HG03469 (cell line): ENCODE measurements at regions not wholly inside any gene's neighbourhood (a gene's known extent, or its start where the extent isn't known, plus 50 kb on each side); places are given as distances from the start of the nearest gene placed in this dataset.
"Not testable (repeated sequence)": the region's sequence is repeated elsewhere in the genome, so short reads cannot be mapped to it uniquely, and the experiment has no call there.

Source experiments
- ATAC-seq: cut with Tn5 transposase; IDR thresholded peaks from one replicate; pipeline ENCODE4 v1.9.1; 2021; ENCODE audit warnings: mild to moderate bottlenecking, moderate library complexity, moderate number of reproducible peaks; ENCODE audit not compliant: unreplicated experiment

DNA sequence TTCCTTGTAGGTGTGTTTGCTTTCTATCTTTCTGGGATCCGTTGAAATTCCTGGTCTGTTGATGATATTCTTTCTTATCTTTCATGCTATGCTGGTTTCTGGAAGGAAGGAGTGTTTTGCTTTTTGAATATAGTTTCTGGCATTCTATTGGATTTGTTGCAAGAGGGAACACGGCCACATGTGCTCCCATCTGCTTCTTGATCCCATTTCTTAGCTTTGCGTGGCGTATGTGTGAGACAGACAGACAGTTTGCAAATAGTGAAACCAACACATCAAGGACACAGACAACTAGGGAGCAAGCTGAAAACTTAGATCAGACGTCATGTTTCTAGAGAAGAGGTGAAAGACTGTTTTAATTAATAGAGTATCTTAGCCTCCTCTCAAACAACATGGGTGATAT, 261.9 kb upstream of the PUDP start:
- no peak for ATAC-seq

DNA sequence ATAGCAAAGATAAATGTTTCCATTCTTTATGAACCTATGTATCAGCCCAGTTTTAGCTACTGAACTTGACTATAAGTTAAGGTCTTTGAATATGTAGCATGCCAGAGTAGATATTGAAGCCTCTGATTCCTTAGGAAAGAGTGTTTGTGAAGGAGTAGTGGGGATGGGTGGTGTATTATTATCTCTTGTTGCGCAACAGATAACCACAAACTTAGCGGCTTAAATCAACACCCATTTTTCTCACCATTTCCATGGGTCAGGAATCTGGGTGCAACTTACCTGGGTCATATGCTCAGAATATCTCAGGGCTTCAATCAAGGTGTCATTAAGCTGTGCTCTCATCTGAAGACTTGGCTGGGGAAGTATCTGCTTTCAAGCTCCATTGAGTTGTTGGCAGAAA, 251.4 kb upstream of the PUDP start:
- ATAC-seq: no peak

DNA sequence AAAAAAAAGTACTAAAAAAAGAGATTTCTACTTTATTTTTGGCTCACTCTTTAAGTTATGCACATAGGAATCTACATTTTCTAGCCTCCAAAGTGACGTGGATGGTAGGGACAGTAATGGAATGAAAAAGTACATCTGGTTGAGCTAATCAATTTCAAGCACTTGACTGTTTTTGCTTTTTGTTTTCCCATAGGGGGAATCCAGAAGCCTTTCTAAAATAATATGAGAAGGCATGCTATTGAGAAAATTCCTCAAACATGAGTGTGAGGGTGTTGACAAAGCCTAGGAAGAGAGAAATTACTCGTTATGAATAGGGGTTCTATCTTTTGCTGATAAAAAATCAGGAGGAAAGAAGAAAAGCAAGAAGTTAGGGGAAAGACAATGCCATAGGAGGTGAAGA, 242.5 kb upstream of the PUDP start:
- ATAC-seq: no peak

DNA sequence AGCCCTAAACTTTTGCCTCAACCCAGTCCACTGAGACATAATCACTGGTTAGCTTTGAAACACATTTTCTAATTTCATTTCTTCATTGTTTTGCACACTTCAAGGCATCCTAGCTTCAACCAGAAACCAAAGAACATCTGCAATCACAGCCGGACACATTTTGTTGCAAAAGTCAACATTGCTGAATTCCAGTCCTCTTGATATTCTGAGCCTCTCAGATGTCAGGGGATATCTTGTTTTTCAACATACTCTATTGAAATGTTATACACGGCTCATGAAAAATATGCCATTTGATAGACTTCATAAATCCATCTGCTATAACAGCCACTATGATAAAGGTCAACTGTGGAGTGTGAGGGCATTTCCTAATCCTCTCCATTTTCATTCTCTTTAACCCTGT, 241.6 kb upstream of the PUDP start:
- ATAC-seq: no peak

DNA sequence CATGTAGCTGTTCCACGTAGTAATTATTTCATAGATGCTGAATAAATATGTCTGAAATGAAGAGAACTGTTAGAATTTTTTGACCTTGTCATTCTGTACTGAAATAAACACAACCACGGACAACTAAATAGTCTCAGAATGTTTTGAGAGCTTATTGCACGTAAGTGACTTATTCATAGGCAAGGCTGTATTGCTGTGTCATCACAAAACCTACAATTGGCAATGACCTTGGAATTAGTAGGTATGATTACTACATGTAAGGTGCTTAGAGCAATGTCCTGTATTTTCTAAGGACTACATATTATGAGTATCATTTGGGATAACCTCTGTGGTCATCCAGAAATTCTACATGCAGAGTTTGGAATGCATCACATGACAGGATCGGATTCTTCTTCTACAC, 237.2 kb upstream of the PUDP start:
- ATAC-seq: no peak

DNA sequence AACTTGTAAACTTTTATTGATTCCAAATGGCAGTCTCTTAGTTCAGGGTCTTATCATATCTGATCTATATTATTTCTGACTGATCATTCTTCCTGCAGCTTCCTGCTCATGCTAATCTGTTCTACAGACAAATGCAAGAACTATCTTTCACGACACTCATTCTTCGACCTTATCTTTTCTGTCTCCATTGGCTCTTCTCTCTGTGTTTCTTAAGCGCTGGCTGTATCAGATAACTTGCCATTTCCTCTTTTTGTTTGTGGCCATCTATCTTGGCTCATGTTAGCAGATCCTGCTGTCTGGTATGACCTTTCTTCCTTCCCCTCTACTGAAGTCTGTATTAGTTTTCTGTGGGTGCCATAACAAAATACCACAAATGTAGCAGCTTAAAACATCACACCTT, 230.5 kb upstream of the PUDP start:
- no peak for ATAC-seq

DNA sequence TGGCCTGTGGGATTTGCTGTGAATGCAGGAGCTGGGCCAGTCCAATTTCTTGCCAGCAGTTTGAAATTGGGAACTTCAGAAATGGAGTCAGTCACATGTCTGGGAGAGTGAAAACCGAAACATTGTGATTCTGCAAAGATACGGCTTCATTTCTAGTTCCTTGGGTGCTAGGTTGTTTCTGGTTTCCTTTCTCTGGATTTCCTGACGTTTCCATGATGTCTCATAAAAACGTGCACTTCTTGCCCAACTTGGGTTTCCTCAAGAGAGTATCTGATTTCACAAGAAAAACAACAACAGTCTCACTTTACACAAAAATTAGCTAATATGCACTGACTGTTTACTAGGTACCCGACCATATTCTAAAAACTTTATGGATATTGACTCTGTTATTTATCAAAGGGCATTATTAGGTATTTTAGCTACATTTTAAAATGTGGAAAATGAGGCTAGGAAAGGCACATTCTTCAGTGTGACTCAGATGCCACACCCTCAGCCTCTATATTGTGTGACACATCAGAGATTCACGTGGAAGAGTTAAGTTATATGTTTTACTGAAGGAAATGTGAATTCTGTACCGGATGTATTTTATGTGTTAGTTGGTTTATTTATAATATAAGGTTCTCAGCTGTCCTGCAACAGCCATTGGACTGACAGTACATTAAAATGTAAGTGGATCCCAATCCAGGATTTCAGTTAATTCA, 225.0 kb upstream of the PUDP start:
- ATAC-seq: no peak

DNA sequence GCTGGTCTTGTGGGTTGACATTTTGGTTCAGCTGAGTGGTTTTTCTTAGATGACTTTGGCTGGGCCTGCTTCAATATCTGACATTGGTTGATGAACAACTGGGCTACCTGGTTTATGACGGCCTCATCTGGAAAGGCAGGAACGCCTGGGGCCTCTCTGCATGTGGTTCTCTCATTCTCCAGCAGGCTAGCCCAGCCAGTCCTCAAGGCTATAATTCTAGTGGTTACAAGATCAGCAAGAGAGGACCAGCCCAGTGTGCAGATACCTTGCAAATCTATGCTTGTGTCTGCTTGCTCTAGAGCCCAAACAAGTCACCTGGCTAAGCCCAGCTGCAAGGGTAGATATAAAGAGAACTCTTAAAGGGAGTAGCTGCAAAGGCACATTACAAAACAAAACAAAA, 214.2 kb upstream of the PUDP start:
- no peak for ATAC-seq

DNA sequence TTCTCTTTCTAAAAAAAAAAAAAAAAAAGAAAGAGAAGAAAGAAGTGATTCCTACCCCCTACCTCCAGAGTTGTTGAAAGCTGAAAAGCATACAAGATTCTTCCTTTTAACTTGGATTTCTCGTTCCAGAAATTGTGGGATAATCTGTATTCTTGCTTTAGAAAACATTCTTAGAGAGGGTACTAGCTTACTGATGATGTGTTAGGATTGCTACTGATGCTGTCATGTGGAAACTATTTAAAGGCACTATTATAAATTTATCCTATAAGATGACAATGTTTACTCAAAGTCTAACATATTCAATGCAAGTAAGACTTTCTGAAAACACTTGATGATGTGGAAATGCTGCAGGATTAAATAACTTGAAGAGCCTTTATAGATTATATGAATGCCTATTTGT, 204.0 kb upstream of the PUDP start:
- ATAC-seq: no peak

DNA sequence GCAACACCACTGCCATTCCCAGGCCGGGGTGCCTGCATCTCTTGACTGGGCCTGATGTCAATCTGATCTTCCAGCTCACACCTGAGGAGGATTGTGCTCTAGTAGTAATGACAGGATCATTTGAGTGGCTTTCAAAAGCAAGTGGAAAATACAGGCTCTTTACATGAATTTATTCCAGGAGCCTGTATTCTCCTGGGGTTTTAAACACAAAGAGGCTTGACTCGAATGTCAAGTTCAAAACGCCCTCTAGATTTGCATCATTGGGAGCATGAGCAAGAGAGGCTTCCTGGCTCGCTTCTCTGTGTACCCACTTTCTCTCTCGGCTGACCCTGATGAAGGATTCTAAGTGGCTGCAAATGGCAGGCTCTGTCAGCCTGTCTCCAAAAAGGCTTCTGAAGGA, 199.5 kb upstream of the PUDP start:
- no peak for ATAC-seq

DNA sequence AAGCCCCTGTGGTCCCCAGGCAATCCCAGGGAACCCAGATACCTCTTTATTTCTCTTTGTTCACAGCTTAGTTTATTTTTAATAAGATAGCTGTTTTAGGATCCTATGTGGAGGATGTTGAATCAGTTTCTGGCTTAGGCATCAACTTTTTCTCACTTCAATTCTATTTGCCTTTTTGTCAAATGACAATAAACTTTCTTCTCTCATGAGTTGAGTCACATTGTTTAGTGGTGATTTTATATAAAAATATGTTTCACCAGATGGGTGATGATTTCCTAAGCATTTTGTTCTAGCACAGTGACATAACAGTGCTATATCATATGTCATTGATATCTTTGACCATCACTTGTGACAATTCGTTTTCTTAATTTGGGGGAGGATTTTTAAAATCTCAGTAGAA, 198.1 kb upstream of the PUDP start:
- no peak for ATAC-seq

DNA sequence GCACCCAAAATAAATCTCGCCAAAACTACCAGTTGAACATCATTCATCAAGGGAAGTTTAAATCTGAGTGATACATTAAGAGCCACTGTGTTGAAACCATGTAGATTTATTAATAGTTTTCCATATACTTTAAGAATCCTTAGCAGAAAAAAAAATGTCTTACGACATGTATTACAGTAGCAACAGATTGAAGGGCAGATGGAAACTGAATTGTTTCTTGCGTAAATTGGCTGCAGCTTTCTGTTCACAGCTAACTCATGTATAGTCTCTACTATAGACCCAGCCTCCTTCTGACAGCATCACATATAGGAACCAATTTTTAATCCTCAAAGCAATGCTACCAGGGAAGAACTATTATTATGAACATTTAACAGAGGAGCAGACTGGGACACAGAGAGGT, 195.2 kb upstream of the PUDP start:
- ATAC-seq: no peak

DNA sequence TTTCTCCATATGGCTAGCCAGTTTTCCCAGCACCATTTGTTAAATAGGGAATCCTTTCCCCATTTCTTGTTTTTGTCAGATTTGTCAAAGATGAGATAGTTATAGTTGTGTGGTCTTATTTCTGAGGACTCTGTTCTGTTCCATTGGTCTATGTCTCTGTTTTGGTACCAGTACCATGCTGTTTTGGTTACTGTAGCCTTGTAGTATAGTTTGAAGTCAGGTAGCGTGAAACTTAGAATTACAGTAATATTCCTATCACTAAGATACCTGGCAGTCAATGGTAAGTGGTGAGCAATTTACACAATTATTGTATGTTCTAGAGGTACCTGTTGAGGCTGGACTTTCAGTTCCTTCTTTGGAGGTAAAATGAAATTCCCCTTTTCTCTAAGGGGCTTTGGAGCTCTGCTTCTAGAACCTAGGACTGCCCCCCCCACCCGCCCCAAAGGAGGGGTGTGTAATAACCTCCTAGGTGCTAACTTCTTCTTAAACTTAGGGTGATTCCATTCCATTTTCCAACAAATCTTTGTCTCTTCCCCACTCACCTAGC, 187.9 kb upstream of the PUDP start:
- not testable (repeated sequence) for ATAC-seq

DNA sequence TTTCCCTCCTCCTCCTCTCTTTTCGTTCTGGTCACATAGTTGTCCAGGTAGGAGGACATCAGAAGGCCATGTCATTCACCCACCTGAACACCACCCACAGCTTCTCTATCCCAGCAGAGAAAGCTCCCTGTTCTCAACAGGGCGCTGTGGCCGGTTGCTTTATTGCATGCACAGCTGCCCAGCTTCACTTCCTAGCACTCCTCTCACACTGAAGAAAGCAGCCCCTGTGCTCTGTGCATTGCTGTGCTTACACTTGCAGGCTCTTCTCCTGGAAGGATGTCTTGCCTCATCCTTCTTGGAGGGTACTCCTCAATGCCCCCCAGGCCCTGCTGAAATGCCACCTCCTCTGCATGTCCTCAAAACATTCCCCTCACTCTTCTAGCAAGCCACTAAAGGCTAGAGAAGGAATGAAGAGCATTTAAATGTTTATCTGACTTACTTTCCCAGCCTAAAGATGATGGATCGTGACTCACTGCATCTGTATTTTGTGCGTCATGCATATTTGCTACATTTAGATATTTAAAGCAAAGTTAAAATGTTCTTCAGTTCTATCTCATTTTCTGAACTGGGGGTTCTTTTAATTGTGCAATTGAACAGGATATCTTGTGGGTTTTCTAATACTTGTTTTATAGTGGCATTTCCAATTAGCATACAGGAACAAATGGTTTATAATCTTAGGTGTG, 186.4 kb upstream of the PUDP start:
- no peak for ATAC-seq

DNA sequence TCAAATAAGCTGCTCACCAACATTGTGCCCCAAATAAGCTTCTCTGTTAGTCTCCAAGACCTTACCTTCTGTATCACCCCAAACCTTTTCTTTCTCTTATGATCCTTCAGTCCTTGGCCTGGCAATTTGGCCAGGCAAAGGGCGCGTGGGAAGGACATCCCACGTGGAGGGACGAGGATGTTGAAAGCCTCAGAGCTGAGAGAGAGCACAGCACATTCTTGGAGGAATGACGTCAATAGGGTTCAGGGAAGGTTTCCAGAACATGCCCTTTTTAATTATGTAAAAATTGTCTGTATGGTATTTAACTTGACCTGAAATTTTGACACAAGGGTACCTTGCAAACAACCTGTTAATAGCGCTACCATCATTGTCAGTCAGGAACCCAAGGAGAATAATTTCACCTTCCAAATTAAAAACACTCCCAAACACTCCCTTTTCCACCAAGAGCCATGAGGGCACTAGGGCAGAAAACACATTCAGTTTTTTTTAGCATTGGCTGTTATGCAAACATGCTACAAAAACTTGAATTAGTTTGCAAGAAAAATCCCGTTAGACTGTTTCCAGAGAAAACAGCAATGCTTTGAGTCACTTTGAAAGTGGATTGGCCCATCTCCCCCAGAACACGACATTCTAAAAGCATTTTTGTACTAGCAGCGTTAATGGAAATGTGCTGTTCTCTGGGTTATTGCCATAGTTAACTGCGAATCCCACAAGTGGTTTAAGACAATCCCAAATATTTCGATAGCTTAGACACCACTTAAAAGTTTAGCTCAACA, 183.2 kb upstream of the PUDP start:
- no peak for ATAC-seq

DNA sequence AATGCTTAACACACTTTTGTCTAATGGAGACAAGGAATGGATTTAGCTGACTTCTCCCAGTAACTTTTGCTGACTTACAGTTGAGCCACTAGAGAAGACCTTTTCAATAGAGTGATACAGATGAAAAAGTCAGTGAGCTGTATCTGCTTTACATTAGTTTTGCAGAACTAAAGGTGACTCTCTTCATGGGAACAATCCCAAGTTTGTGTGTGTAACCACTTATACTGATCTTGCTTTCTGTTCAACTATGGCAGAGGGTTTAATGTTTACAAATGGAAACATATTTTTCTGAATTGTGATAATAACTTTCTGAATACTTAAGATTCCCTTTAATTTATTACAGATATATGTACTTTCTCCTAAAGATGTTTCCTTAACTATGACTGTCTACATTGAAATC, 182.6 kb upstream of the PUDP start:
- ATAC-seq: no peak

DNA sequence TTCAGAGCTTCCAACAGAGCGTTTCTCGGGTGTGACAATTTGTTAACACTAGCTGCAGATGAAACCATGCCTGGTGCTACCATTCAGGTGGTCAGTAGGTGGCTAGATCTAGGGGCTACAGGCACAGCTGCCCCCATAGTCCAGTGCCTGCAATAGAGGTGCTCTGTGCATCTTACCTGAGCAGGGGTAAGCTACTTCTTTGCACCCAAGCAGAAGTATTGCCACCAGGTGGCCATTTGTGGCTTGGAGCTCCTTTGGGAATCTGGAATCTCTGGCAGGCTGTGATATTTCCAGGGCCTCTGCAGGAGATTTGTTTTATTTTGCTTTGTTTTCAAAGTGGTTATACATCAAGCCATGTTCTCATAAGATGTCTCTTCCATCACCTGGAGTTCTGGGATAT, 170.7 kb upstream of the PUDP start:
- ATAC-seq: no peak

DNA sequence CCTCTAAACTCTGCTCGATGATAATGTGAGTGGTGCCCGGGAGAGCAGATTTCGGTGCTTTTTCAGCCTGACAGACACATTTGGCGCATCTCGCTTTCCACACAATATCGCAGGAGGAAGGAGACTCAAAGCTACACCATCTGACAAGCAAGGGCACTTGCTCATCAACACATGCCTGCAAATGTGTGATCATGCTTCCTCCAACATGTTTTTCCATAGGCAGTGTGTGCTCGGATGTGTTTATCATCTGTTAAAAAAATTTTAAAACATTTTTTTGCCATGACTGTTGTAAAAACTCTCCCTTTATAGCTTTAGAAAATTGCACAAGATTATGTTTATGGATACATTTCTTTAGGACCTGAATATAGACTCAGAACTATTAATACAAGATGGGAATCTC, 170.3 kb upstream of the PUDP start:
- ATAC-seq: no peak

DNA sequence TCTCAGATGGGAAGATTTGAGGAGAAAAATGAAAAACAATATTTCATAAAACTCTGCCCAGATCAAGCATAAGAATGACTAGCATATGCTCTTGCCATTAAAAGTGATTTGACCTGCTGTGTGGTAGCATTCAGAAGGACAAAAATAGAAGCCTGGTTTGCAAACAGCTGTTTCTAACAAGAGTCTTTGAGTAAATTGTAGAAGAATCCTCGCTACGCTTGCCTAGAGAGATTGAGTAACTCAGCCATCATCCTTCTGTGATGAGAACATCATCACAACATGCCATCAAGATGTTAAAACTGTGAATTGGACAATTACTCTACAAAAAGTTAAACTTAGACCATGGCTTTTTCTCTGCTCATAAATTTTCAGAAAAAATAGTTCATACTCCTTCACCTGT, 168.9 kb upstream of the PUDP start:
- ATAC-seq: no peak

DNA sequence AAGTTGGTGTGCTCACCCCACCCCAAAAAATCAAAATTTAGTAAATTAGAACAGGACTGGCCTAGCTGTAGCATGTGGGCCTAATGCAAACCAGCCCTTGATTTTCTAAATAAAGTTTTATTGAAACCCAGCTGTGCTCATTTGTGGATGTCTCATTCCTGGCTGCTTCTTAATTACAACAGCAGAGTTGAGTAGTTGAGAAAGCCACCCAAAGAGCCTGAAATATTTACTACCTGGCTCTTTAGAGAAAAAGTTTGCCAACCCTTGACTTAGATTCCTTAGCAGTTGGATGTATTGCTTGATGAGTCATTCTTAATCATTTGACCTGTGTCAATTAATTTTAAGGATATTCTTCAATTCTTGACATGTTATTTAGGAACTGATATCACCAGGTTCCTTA, 168.3 kb upstream of the PUDP start:
- no peak for ATAC-seq

DNA sequence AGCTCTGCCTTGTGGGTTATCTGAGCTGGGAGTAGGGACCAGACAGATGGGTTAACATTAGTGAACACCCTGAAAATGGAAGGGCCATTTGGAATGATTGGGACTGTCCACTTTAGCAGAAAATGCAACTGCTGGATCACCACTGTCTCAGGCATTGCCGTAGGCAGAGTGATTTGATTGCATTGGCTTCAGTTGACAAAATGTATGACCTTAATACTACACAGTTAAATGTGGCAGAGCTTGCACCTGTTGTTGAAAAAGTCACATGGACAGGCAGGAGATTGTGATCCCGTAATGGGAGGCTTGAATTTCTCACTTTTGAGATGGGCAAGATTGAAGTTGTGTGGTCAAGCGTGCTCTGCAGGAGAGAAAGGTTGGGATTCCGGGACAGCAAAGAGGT, 166.5 kb upstream of the PUDP start:
- no peak for ATAC-seq

DNA sequence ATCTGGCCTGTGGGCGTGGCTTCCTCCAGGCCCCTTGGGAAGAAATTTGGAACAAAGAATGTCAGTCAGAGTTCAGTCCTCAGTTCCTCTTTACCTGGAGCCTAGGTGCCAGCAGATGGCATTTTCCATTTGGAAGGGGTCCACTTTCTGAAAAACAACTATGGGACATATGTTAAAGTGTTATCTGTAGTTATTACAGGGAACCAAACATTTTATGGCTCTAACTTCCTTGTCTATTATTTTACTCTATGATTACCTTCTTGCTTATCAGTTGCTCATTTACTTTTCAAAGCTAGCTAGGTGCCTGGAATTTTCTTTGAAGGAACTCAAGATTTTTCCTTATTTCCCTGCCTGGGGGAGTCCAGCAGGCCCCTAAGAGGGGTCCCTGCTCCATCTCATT, 159.8 kb upstream of the PUDP start:
- no peak for ATAC-seq
